Esophagus muscularis mucosa (tissue), 4 donors: ENCODE measurements at regions not wholly inside any gene's neighbourhood (a gene's known extent, or its start where the extent isn't known, plus 50 kb on each side); places are given as distances from the start of the nearest gene placed in this dataset.

Source experiments
- CTCF ChIP-seq, 3 experiments: fragments of 200-600 bp in 2 of 3; fragments of 450-650 bp in 1 of 3; sonication (generic) in 2 of 3; IDR thresholded peaks; one replicate each; pipeline ENCODE4 v1.5.1; 2017 to 2019; ENCODE audit warnings: antibody characterized with exemption in 3 of 3, mild to moderate bottlenecking in 2 of 3, moderate library complexity in 1 of 3
- EP300 ChIP-seq: sonication (generic); formaldehyde crosslinking; IDR thresholded peaks from one replicate; pipeline ENCODE4 v1.6.1; 2017; ENCODE audit warnings: antibody characterized with exemption
- POLR2A ChIP-seq: fragments of 450-650 bp; IDR thresholded peaks from one replicate; pipeline ENCODE4 v1.6.1; 2017; ENCODE audit warnings: antibody characterized with exemption, moderate library complexity, mild to moderate bottlenecking, low read depth
- POLR2AphosphoS5 ChIP-seq, 2 donors: sonication (generic); formaldehyde crosslinking; IDR thresholded peaks; one replicate each; pipeline ENCODE4 v1.6.1; 2017; ENCODE audit warnings: antibody characterized with exemption in 2 of 2

DNA sequence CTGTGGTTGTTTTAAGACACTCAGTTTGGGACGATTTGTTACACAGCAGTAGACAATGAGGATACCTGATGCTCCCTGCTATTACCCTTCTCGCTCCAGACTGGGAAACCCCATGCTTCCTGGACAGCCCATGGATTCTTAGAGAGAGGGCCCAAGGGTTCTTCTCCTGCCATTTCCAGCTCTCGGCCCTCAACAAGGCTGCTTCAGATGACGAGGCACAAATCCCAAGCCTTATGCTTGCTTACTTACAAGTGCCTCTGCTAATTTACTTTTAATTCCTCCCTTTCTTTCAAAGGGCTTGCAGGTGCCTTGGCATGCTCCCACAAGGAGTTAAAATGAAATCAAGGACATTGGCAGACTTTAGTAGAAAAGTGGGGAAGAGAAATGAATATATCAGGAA, 79.4 kb downstream of the GADD45G start:
- TF ChIP-seq CTCF (IDR thresholded peaks at IDR 0.05) (no peak), POLR2AphosphoS5 (IDR thresholded peaks at IDR 0.05) (no peak), POLR2A (no peak), EP300 (no peak)
